IMR-90 (cell line): ENCODE measurements at regions not wholly inside any gene's neighbourhood (a gene's known extent, or its start where the extent isn't known, plus 50 kb on each side); places are given as distances from the start of the nearest gene placed in this dataset.

Source experiments
- ATAC-seq: fragments of 200-7000 bp; cut with Tn5 transposase; 2 replicates; pipeline ENCODE4 v1.9.1; 2020; ENCODE audit warnings: low read depth, mild to moderate bottlenecking, moderate library complexity
- BruUV-seq: library from RNA; stranded (reverse); fragments of 400-500 nt; replicated peaks from 2 replicates; lab custom pipeline; 2021; lab: Mats Ljungman, UMichigan
- CTCF ChIA-PET: fragments of 300-600 bp; formaldehyde crosslinking; extraction: SDS; loops from one replicate; lab custom pipeline; 2021; ENCODE audit warnings: antibody characterized with exemption; lab: Yijun Ruan, JAX
- POLR2A ChIA-PET: fragments of 300-600 bp; sonication (Branson Sonifier 250); formaldehyde crosslinking; loops from one replicate; lab custom pipeline; 2022; ENCODE audit warnings: antibody characterized with exemption; ENCODE audit not compliant: unreplicated experiment; lab: Charles Lee
- DNase-seq: peaks from one replicate; pipeline ENCODE4 v3.0.0; 2013
- H2AFZ ChIP-seq: replicated peaks from 2 replicates; pipeline ENCODE3; 2013; ENCODE audit warnings: low read length, mild to moderate bottlenecking; ENCODE audit not compliant: poor library complexity
- H2AK5ac ChIP-seq: 2 replicates; pipeline ENCODE4 v1.6.1; 2013; ENCODE audit warnings: low read depth, low read length, inconsistent platforms
- H2AK9ac ChIP-seq: replicated peaks from 2 replicates; pipeline ENCODE3; 2013; ENCODE audit warnings: mild to moderate bottlenecking, low read depth, low read length, moderate library complexity; ENCODE audit not compliant: poor library complexity
- H2BK120ac ChIP-seq: 2 replicates; pipeline ENCODE4 v1.6.1; 2013; ENCODE audit warnings: low read depth, low read length, inconsistent platforms
- H2BK15ac ChIP-seq: 3 replicates; pipeline ENCODE4 v1.6.1; 2013; ENCODE audit warnings: low read depth, low read length, inconsistent platforms
- H2BK20ac ChIP-seq: 2 replicates; pipeline ENCODE4 v1.6.1; 2013; ENCODE audit warnings: low read depth, mild to moderate bottlenecking, inconsistent platforms, low read length, moderate library complexity
- H2BK5ac ChIP-seq: 2 replicates; pipeline ENCODE4 v1.6.1; 2013; ENCODE audit warnings: mild to moderate bottlenecking, low read depth, low read length, inconsistent platforms; ENCODE audit not compliant: poor library complexity, severe bottlenecking
- H3K14ac ChIP-seq: replicated peaks from 2 replicates; pipeline ENCODE4 v1.6.1; 2013; ENCODE audit warnings: low read depth, low read length, inconsistent platforms
- H3K18ac ChIP-seq: 2 replicates; pipeline ENCODE4 v1.6.1; 2013; ENCODE audit warnings: low read depth, low read length, control low read depth
- H3K23ac ChIP-seq: 2 replicates; pipeline ENCODE4 v1.6.1; 2013; ENCODE audit warnings: low read depth, low read length, inconsistent platforms
- H3K27ac ChIP-seq: 2 replicates; pipeline ENCODE4 v1.5.1; 2013; ENCODE audit warnings: mild to moderate bottlenecking, control low read depth, low read length; ENCODE audit not compliant: insufficient read depth
- H3K27me3 ChIP-seq: 2 replicates; pipeline ENCODE4 v1.6.1; 2013; ENCODE audit warnings: low read length; ENCODE audit not compliant: control insufficient read depth, insufficient read depth
- H3K36me3 ChIP-seq: 2 replicates; pipeline ENCODE4 v1.6.1; 2013; ENCODE audit warnings: low read length, mixed read lengths; ENCODE audit not compliant: control insufficient read depth, insufficient read depth
- H3K4ac ChIP-seq: 2 replicates; pipeline ENCODE4 v1.6.1; 2013; ENCODE audit warnings: low read depth, low read length, inconsistent platforms
- H3K4me1 ChIP-seq: 2 replicates; pipeline ENCODE4 v1.6.1; 2013; ENCODE audit warnings: low read length, mixed read lengths; ENCODE audit not compliant: control insufficient read depth, insufficient read depth
- H3K4me2 ChIP-seq: 2 replicates; pipeline ENCODE4 v1.6.1; 2013; ENCODE audit warnings: low read depth, mild to moderate bottlenecking, control low read depth, low read length, moderate library complexity
- H3K4me3 ChIP-seq: 2 replicates; pipeline ENCODE4 v1.5.1; 2013; ENCODE audit warnings: low read depth, mild to moderate bottlenecking, control low read depth, low read length, moderate library complexity; ENCODE audit not compliant: insufficient read depth
- H3K56ac ChIP-seq: 2 replicates; pipeline ENCODE4 v1.6.1; 2013; ENCODE audit warnings: low read length, inconsistent platforms; ENCODE audit not compliant: insufficient read depth; ENCODE audit errors: extremely low read depth
- H3K79me1 ChIP-seq, 2 experiments: 2 replicates each; pipeline ENCODE4 v1.6.1; 2013; ENCODE audit warnings: low read length in 2 of 2, inconsistent platforms in 1 of 2, low read depth in 1 of 2
- H3K9ac ChIP-seq: 2 replicates; pipeline ENCODE4 v1.6.1; 2013; ENCODE audit warnings: low read depth, low read length, control low read depth
- H3K9me1 ChIP-seq: 2 replicates; pipeline ENCODE4 v1.6.1; 2013; ENCODE audit warnings: low read length, inconsistent platforms; ENCODE audit not compliant: insufficient read depth
- H3K9me3 ChIP-seq: 2 replicates; pipeline ENCODE4 v1.6.1; 2013; ENCODE audit warnings: low read length; ENCODE audit not compliant: control insufficient read depth, insufficient read depth
- H4K20me1 ChIP-seq: 2 replicates; pipeline ENCODE4 v1.6.1; 2013; ENCODE audit warnings: low read length, inconsistent platforms; ENCODE audit not compliant: insufficient read depth
- H4K5ac ChIP-seq: 2 replicates; pipeline ENCODE4 v1.6.1; 2013; ENCODE audit warnings: mild to moderate bottlenecking, low read depth, low read length, control low read depth
- H4K8ac ChIP-seq, 2 experiments: 2 replicates each; pipeline ENCODE4 v1.6.1; 2013; ENCODE audit warnings: low read depth in 2 of 2, low read length in 2 of 2, control low read depth in 1 of 2, inconsistent platforms in 1 of 2
- H4K91ac ChIP-seq: 2 replicates; pipeline ENCODE4 v1.6.1; 2013; ENCODE audit warnings: low read depth, low read length, inconsistent platforms; ENCODE audit not compliant: insufficient read depth
- BHLHE40 ChIP-seq: fragments of 150-350 bp; IDR thresholded peaks from 2 replicates; pipeline ENCODE4 v1.6.1; 2016; ENCODE audit warnings: mild to moderate bottlenecking, low read depth, low read length
- CEBPB ChIP-seq: IDR thresholded peaks from 2 replicates; pipeline ENCODE4 v1.6.1; 2012; ENCODE audit warnings: low read depth, low read length, improper control_type of control experiment
- CHD1 ChIP-seq: IDR thresholded peaks from 2 replicates; pipeline ENCODE4 v1.6.1; 2012; ENCODE audit warnings: low read depth, low read length, improper control_type of control experiment
- FOS ChIP-seq: fragments of 150-350 bp; IDR thresholded peaks from 2 replicates; pipeline ENCODE4 v1.6.1; 2016; ENCODE audit warnings: low read depth, low read length
- MAFK ChIP-seq: IDR thresholded peaks from 2 replicates; pipeline ENCODE4 v1.6.1; 2012; ENCODE audit warnings: low read depth, low read length, improper control_type of control experiment
- MAZ ChIP-seq: IDR thresholded peaks from 2 replicates; pipeline ENCODE4 v1.6.1; 2012; ENCODE audit warnings: low read depth, mild to moderate bottlenecking, low read length, improper control_type of control experiment, moderate library complexity, borderline replicate concordance
- MXI1 ChIP-seq: IDR thresholded peaks from 2 replicates; pipeline ENCODE4 v1.6.1; 2012; ENCODE audit warnings: low read depth, mild to moderate bottlenecking, low read length, moderate library complexity, borderline replicate concordance
- NFE2L2 ChIP-seq: fragments of 150-350 bp; IDR thresholded peaks from 2 replicates; pipeline ENCODE4 v1.6.1; 2016; ENCODE audit warnings: low read depth, mild to moderate bottlenecking, low read length
- POLR2A ChIP-seq: IDR thresholded peaks from 2 replicates; pipeline ENCODE4 v1.6.1; 2012; ENCODE audit warnings: mild to moderate bottlenecking, low read depth, low read length
- RAD21 ChIP-seq: IDR thresholded peaks from 2 replicates; pipeline ENCODE4 v1.6.1; 2012; ENCODE audit warnings: low read length, improper control_type of control experiment
- RCOR1 ChIP-seq: IDR thresholded peaks from 2 replicates; pipeline ENCODE4 v1.6.1; 2012; ENCODE audit warnings: mild to moderate bottlenecking, low read length, improper control_type of control experiment; ENCODE audit not compliant: insufficient replicate concordance
- RFX5 ChIP-seq: IDR thresholded peaks from 2 replicates; pipeline ENCODE4 v1.8.0; 2012; ENCODE audit warnings: low read depth, mild to moderate bottlenecking, low read length, moderate library complexity
- SMC3 ChIP-seq: fragments of 150-350 bp; IDR thresholded peaks from 2 replicates; pipeline ENCODE4 v1.6.1; 2016; ENCODE audit warnings: low read depth, mild to moderate bottlenecking, antibody characterized with exemption, low read length, moderate library complexity
- WGBS, 2 experiments: methylation state at CpG; one replicate each; pipeline versions ENCODE4 v1.1.5 to v1.1.7; 2013; ENCODE audit warnings: missing lambda C conversion rate in 2 of 2; ENCODE audit not compliant: insufficient read length in 1 of 2; ENCODE audit errors: extremely low coverage in 2 of 2; 5-methylcytosine and 5-hydroxymethylcytosine counted together
- dilution Hi-C: fragments of 300-500 bp; cut with HindIII; formaldehyde crosslinking; loops from one replicate; pipeline ENCODE4 v1.14.3; 2018; ENCODE audit warnings: low sequenced_read_pairs; ENCODE audit not compliant: unreplicated experiment
- in situ Hi-C: fragments of 300-500 bp; cut with MboI; formaldehyde crosslinking; loops from 3 replicates; pipeline ENCODE4 v1.14.3; 2019; ENCODE audit warnings: low sequenced_read_pairs, inconsistent platforms, mixed read lengths
- intact Hi-C: fragments of 100-400 bp; cut with micrococcal nuclease; formaldehyde crosslinking; loops from 2 replicates; pipeline ENCODE4 v1.10.0; 2022
- TF ChIP-seq, protein P1 (sequence below): conservative IDR thresholded peaks from 2 replicates; pipeline ENCODE4 v1.5.1; 2012; ENCODE audit warnings: mild to moderate bottlenecking, low read depth, low read length, improper control_type of control experiment
- TF ChIP-seq, protein P2 (sequence below): fragments of 150-350 bp; IDR thresholded peaks from 2 replicates; pipeline ENCODE4 v1.6.1; 2017; ENCODE audit warnings: mild to moderate bottlenecking, antibody characterized with exemption, low read length, low read depth
- TF ChIP-seq, protein P3 (sequence below): fragments of 150-350 bp; IDR thresholded peaks from 2 replicates; pipeline ENCODE4 v1.6.1; 2016; ENCODE audit warnings: low read depth, mild to moderate bottlenecking, low read length, moderate library complexity, borderline replicate concordance

DNA sequence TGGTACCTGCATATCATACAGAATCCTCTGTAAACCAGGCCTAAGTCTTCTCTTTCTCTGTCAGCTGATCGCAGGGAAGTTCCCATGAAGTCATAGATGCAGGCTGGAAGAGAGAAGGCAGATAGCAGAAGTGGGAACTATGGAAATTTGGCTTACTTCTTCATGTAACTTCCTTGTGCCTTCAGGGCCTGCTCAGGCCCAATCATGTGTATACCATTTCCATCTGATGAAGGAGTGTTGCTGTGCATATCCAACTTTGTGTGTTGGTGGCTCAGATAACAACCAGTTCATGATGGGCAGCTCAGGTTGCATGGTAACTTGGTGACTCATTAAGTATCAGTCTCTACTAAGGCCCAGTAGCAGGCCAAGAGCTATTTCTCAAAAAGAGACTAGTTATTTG lies 53.1 kb upstream of the CEP295 start:
- Histone ChIP-seq H3K79me1 (no peaks in the 10 kb centered on the region), H4K8ac (no peak overlapping the region), H3K27me3 (peaks cover 2% of the 10 kb centered on the region), H2BK20ac (no peak overlapping the region), H3K18ac (no peak overlapping the region), H3K36me3 (no peaks in the 10 kb centered on the region), H3K4me2 (no peak overlapping the region), H4K20me1 (no peaks in the 10 kb centered on the region), H3K4me3 (no peak overlapping the region), H2AK9ac (no peak overlapping the region), H2AFZ (no peak overlapping the region), H4K91ac (no peak overlapping the region), H3K14ac (no peak overlapping the region), H2BK15ac (no peak overlapping the region), H3K4me1 (no peaks in the 10 kb centered on the region), H3K9me1 (no peaks in the 10 kb centered on the region), H3K4ac (no peak overlapping the region), H2AK5ac (no peak overlapping the region), H2BK120ac (no peak overlapping the region), H4K5ac (no peak overlapping the region), H3K9me3 (no peaks in the 10 kb centered on the region), H3K56ac (no peak overlapping the region), H3K23ac (no peak overlapping the region), H3K27ac (no peak overlapping the region), H2BK5ac (no peak overlapping the region), H3K9ac (no peak overlapping the region)
- dilution Hi-C loops (no loop called here), intact Hi-C loops (no loop called here), in situ Hi-C loops (no loop called here)
- DNase-seq (no peak), ATAC-seq (no peak)
- no CpG with 5 or more reads among the region's 1 CpG for WGBS, 2 experiments
- ChIA-PET CTCF (no interaction called here), POLR2A (no interaction called here)
- no TSS peak for BruUV-seq
- TF ChIP-seq, protein P1, sequence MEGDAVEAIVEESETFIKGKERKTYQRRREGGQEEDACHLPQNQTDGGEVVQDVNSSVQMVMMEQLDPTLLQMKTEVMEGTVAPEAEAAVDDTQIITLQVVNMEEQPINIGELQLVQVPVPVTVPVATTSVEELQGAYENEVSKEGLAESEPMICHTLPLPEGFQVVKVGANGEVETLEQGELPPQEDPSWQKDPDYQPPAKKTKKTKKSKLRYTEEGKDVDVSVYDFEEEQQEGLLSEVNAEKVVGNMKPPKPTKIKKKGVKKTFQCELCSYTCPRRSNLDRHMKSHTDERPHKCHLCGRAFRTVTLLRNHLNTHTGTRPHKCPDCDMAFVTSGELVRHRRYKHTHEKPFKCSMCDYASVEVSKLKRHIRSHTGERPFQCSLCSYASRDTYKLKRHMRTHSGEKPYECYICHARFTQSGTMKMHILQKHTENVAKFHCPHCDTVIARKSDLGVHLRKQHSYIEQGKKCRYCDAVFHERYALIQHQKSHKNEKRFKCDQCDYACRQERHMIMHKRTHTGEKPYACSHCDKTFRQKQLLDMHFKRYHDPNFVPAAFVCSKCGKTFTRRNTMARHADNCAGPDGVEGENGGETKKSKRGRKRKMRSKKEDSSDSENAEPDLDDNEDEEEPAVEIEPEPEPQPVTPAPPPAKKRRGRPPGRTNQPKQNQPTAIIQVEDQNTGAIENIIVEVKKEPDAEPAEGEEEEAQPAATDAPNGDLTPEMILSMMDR, result no peak
- no peak for TF ChIP-seq SMC3
- no peak for TF ChIP-seq MAZ
- TF ChIP-seq FOS, result no peak
- no peak for TF ChIP-seq CEBPB
- no peak for TF ChIP-seq BHLHE40
- TF ChIP-seq MAFK, result no peak
- TF ChIP-seq, protein P2, sequence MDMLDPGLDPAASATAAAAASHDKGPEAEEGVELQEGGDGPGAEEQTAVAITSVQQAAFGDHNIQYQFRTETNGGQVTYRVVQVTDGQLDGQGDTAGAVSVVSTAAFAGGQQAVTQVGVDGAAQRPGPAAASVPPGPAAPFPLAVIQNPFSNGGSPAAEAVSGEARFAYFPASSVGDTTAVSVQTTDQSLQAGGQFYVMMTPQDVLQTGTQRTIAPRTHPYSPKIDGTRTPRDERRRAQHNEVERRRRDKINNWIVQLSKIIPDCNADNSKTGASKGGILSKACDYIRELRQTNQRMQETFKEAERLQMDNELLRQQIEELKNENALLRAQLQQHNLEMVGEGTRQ, result no peak
- TF ChIP-seq, protein P3, sequence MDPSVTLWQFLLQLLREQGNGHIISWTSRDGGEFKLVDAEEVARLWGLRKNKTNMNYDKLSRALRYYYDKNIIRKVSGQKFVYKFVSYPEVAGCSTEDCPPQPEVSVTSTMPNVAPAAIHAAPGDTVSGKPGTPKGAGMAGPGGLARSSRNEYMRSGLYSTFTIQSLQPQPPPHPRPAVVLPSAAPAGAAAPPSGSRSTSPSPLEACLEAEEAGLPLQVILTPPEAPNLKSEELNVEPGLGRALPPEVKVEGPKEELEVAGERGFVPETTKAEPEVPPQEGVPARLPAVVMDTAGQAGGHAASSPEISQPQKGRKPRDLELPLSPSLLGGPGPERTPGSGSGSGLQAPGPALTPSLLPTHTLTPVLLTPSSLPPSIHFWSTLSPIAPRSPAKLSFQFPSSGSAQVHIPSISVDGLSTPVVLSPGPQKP, result no peak
- no peak for TF ChIP-seq CHD1
- no peak for TF ChIP-seq RAD21
- no peak for TF ChIP-seq RCOR1
- TF ChIP-seq POLR2A, result no peak
- no peak for TF ChIP-seq MXI1
- no peak for TF ChIP-seq RFX5
- no peak for TF ChIP-seq NFE2L2
